HFFc6 (cell line): ENCODE measurements at regions not wholly inside any gene's neighbourhood (a gene's known extent, or its start where the extent isn't known, plus 50 kb on each side); places are given as distances from the start of the nearest gene placed in this dataset.

Experiments
- DNase-seq: peaks from one replicate; pipeline ENCODE4 v3.0.0-alpha.2; 2018
- H3K27ac Mint-ChIP-seq: 2 replicates; pipeline ENCODE4 v1.8.0; 2020; ENCODE audit warnings: mild to moderate bottlenecking, mixed read lengths
- H3K27me3 Mint-ChIP-seq: 2 replicates; pipeline ENCODE4 v1.8.0; 2021; ENCODE audit warnings: mild to moderate bottlenecking, moderate library complexity, mixed read lengths; ENCODE audit not compliant: insufficient read depth
- H3K36me3 Mint-ChIP-seq: 2 replicates; pipeline ENCODE4 v1.8.0; 2021; ENCODE audit warnings: low read depth, mixed read lengths
- H3K4me1 Mint-ChIP-seq: 2 replicates; pipeline ENCODE4 v1.8.0; 2020; ENCODE audit warnings: low read depth, mixed read lengths
- H3K4me3 Mint-ChIP-seq: 2 replicates; pipeline ENCODE4 v1.8.0; 2020; ENCODE audit warnings: mild to moderate bottlenecking, moderate library complexity, mixed read lengths
- H3K9me3 Mint-ChIP-seq: 2 replicates; pipeline ENCODE4 v1.8.0; 2020; ENCODE audit warnings: mild to moderate bottlenecking, mixed read lengths
- TF ChIP-seq, protein P1 (sequence below): fragments of 200-600 bp; sonication (generic); IDR thresholded peaks from 2 replicates; pipeline ENCODE4 v1.5.0; 2021; ENCODE audit warnings: antibody characterized with exemption, mild to moderate bottlenecking

DNA sequence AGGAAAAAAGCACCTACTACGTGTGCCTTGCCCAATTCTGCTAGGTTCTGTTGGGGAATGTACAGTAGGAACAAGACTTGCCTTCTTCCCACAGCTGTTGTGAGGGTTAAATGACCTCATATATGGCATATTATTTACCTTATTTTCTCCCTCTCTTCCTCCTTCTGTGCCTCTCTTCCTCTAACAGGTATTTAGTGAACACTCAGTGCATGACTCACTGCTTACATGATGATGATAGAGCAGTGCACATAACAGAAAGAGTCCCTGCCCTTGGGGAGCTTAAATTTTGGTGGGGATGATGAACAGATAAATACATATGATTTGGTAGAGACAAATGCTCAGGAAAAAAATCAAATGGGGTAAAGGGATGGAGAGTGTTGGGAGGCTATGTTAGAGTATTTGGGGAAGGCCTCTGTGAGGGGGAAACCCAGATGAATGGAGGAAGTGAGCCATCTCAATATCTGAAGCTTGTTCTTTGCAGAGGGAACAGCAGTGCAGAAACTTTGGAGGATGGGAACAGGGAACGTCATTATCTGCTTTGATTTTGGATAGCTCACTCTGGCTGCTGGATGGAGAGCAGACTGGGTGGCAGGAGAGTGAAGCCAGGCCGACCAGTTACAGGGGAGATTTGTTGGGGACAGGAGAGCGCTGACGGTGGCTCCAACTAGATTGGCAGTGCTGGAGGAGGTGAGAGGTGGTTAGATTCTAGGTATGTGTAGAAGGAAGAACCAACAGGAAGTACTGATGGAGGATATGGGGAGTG is 95.5 kb upstream of the TENM4 start:
- TF ChIP-seq, protein P1, sequence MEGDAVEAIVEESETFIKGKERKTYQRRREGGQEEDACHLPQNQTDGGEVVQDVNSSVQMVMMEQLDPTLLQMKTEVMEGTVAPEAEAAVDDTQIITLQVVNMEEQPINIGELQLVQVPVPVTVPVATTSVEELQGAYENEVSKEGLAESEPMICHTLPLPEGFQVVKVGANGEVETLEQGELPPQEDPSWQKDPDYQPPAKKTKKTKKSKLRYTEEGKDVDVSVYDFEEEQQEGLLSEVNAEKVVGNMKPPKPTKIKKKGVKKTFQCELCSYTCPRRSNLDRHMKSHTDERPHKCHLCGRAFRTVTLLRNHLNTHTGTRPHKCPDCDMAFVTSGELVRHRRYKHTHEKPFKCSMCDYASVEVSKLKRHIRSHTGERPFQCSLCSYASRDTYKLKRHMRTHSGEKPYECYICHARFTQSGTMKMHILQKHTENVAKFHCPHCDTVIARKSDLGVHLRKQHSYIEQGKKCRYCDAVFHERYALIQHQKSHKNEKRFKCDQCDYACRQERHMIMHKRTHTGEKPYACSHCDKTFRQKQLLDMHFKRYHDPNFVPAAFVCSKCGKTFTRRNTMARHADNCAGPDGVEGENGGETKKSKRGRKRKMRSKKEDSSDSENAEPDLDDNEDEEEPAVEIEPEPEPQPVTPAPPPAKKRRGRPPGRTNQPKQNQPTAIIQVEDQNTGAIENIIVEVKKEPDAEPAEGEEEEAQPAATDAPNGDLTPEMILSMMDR, result no peak
- H3K4me1 Mint-ChIP-seq, result no peaks in the 10 kb centered on the region
- H3K4me3 Mint-ChIP-seq, result no peak overlapping the region
- H3K27ac Mint-ChIP-seq, result no peak overlapping the region
- H3K27me3 Mint-ChIP-seq, result peaks cover 18% of the 10 kb centered on the region
- no peak for DNase-seq
- no peaks in the 10 kb centered on the region for H3K36me3 Mint-ChIP-seq
- H3K9me3 Mint-ChIP-seq, result no peaks in the 10 kb centered on the region

DNA sequence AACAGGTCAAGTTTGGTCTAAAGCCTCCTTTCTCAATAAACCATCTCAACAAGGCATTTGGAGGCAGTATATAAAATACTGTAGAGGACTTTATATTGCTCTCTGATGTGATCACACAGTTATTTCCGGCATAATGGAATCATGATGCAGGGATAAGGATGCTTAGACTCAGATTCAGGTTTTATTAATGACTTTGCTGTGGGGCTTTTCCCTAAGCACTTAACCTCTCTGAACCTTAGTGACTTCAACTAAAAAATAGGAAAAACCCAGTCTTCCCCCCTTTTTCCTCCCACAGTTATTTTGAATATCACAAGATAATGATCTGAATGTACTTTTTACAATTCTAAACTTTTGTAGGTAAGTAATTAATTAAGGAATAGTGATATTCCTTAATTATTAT is 94.8 kb upstream of the TENM4 start:
- H3K4me1 Mint-ChIP-seq, result no peaks in the 10 kb centered on the region
- TF ChIP-seq, protein P1, result no peak
- no peak overlapping the region for H3K4me3 Mint-ChIP-seq
- peaks cover 18% of the 10 kb centered on the region for H3K27me3 Mint-ChIP-seq
- DNase-seq, result no peak
- H3K36me3 Mint-ChIP-seq, result no peaks in the 10 kb centered on the region
- no peak overlapping the region for H3K27ac Mint-ChIP-seq
- no peaks in the 10 kb centered on the region for H3K9me3 Mint-ChIP-seq

DNA sequence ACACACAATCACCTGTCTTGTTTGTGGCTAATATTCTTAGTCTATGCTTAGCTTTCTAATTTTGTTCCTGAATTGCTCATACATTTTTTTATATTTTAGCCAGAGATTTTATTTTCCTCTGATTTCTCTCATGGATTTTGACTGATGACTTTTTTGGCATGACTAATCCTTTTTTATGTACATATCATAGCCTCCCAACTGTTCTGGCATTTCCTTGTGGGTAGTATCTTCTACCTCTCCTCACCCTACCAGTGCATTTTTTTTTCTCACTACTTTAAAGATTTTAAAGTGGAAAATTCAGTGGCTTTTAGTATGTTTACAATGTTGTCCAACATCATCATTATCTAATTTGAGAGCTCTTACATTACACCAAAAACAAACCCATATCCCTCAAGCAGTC is 84.4 kb upstream of the TENM4 start:
- DNase-seq, result no peak
- TF ChIP-seq, protein P1, result no peak
- Mint-ChIP-seq H3K27me3 (peaks cover 19% of the 10 kb centered on the region), H3K9me3 (no peaks in the 10 kb centered on the region), H3K36me3 (0 out of 2 replicates have a peak, but pooled peaks cover 5% of the 10 kb centered on the region), H3K4me1 (peaks cover 10% of the 10 kb centered on the region), H3K27ac (no peak overlapping the region), H3K4me3 (no peak overlapping the region)

DNA sequence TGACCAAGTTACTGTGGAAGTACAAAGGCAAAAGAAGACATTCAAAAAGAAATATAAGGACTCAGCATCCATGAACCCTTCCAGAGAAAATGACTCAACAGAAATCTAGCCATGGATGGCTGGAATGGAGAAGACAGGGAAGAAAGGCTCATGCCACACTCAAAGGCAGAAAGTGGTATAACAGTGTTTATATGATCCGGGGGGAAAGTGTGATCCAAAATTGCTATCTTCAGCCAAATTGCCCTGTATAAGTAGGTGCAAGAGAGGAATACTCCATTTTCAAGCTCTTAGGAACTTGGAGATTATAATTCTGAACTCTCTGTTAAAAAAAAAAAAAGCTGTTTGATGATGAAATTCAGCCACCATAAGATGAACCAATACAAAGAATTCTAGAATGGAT is 81.8 kb upstream of the TENM4 start:
- no peak overlapping the region for H3K27ac Mint-ChIP-seq
- peaks cover 22% of the 10 kb centered on the region for H3K27me3 Mint-ChIP-seq
- no peak overlapping the region for H3K4me3 Mint-ChIP-seq
- DNase-seq, result no peak
- H3K4me1 Mint-ChIP-seq, result peaks cover 10% of the 10 kb centered on the region
- TF ChIP-seq, protein P1, result no peak
- 0 out of 2 replicates have a peak, but pooled peaks cover 5% of the 10 kb centered on the region for H3K36me3 Mint-ChIP-seq
- H3K9me3 Mint-ChIP-seq, result no peaks in the 10 kb centered on the region

DNA sequence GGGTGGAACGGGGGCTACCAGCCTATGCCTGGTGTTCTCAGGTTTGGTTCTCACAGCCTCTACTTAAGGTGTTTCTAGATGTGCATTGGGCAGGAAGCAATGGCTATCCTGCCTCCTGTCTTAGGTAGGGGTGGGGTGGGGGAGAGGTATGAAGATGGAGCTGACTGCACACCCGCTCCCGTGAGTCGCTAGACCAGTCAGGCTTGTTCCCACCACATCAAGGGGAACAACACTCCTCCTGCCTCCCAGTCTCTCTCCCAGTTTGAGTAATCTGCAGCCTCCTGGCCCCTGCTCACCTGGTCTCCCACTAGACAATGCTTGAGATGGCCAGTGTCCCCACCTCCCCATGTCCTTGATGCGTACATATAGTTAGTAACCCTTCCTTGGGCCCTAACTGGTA is 79.3 kb upstream of the TENM4 start:
- Mint-ChIP-seq H3K36me3 (0 out of 2 replicates have a peak, but pooled peaks cover 5% of the 10 kb centered on the region), H3K27ac (no peak overlapping the region)

More for the DNA sequence above, 79.3 kb upstream of the TENM4 start:
- H3K9me3 Mint-ChIP-seq, result no peaks in the 10 kb centered on the region
- peaks cover 37% of the 10 kb centered on the region for H3K27me3 Mint-ChIP-seq
- no peak for DNase-seq
- TF ChIP-seq, protein P1, result no peak
- peaks cover 3% of the 10 kb centered on the region for H3K4me1 Mint-ChIP-seq
- no peak overlapping the region for H3K4me3 Mint-ChIP-seq
